ENCODE measurements at regions not wholly inside any gene's neighbourhood (a gene's known extent, or its start where the extent isn't known, plus 50 kb on each side); places are given as distances from the start of the nearest gene placed in this dataset.
A peak's percentile ranks its signal among the peaks of the same experiment; 100 is the strongest.
"Not testable (repeated sequence)": the region's sequence is repeated elsewhere in the genome, so short reads cannot be mapped to it uniquely, and the experiment has no call there.

DNA sequence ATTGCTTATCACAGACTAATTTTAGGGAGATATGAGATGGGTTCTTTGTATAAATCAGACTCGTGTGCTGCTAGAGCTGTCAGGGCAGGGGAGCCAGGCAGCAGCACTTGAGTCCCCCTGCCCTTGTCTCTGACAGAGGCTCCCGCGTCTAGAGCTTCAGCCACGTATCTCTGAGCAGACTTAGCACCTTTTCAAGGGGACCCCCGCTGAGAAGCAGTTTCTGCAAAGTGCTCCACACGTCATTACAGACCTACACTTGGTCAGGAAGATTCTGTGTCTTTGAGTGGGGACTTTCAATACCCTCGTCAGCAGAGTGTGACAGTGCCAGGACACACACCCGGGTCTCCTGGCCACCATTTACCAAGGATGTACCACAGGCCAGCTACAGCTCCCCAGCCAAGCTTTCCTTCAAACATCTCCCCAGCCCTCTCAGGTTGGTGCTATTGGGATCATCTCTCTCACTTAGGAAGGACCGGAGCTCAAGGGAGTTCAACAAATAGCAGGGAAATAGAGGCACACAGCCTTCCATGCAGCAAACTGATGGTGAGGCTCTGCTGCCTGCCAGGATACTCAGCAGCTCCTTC is 312.3 kb downstream of the BCL2L11 start:
- H3K27ac Mint-ChIP-seq; ATAC-seq; DNase-seq (ENCODE audit: low spot score in 2 of 2); H3K36me3 Mint-ChIP-seq; H3K9me3 Mint-ChIP-seq: not testable (repeated sequence)

DNA sequence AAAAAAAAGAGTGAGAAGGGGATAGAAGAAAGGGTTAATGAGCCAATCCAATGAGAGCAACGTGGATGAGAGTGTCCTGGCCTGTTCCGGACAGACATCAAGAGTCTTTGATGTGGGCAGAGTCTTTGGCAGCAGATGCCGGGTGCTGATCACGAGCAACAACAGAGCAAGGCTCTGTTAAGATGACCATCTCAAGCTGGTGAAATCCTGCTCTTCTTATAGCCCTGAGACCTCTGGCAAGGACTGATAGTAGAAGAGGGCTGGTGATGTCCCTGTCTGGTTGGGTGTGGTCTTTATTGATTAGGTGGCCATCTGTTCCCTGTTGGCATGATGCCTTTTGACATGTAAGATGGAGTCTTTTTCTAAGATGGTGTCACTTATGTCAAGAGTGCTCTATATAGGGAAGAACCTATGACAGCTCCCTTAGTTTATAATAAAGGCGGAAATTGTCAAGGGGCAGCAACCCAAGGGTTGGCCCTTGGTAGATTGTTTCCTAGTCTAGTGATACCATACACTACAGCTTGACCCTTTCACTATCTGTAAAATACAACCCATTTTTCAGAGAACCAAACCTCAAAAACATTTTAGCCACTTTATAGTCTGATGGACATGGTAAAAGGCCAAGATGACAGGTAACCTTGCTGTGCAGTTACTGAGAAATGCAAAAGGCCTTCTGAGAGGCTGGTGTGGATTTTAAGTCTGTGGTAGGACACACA is 313.3 kb downstream of the BCL2L11 start:
- not testable (repeated sequence) for H3K9me3 Mint-ChIP-seq; H3K27ac Mint-ChIP-seq; ATAC-seq; H3K36me3 Mint-ChIP-seq; DNase-seq (ENCODE audit: low spot score in 2 of 2)

DNA sequence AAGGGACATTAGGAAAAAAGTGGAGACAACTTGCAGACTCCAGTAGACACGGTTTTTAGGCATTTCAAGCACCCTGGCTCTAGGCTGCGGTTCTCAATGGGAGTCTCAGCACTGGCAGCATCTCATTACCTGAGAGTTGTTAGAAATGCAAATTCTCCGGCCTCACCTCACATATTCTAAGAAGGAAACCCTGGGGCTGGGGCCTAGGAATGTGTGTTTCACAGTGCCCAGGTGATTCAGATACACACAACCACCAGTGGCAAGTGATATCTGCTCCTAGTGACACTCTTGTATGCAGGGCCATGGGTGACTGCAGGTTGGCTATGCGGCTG is 313.9 kb downstream of the BCL2L11 start:
- not testable (repeated sequence) for H3K36me3 Mint-ChIP-seq; DNase-seq (ENCODE audit: low spot score in 2 of 2); H3K9me3 Mint-ChIP-seq; H3K27ac Mint-ChIP-seq
- ATAC-seq = peak in 1 of 2 donors; percentile 27

DNA sequence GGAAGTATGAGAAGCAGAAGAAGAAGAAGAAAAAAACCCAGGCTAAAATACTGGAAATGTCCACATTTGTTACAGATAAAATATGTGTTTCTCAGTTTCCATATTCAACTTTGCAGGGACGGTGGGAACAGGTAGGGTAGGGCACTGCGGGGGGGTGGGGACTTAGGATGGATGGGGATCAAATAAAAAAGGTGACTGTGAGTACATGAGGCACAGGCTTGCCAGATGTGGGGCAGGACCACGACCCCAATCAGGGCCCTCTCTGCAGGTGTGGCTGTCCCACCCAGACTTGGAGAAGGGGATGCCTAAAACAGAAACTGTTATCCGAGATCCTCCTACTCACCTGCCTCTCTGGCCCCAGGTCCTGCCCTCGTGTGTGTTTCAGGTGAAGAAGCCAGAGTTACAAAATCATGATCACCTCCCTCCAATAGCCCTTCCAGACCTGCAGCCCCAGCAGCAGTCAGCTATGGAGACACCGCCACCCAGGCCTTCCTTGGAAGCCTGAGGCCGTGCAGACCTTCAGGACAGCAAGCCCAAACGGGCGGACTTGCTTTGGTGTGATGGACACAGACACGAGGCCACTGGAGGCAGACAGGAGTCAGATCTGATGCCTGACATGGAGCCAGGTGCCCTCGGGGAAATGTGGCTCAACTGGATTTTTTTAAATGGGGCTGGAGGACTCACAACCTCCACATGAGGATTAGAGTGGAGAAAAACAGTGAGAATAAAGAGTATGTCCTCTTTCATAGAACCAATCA is 315.0 kb downstream of the BCL2L11 start:
- not testable (repeated sequence) for H3K27ac Mint-ChIP-seq; ATAC-seq; H3K9me3 Mint-ChIP-seq; DNase-seq (ENCODE audit: low spot score in 2 of 2); H3K36me3 Mint-ChIP-seq

DNA sequence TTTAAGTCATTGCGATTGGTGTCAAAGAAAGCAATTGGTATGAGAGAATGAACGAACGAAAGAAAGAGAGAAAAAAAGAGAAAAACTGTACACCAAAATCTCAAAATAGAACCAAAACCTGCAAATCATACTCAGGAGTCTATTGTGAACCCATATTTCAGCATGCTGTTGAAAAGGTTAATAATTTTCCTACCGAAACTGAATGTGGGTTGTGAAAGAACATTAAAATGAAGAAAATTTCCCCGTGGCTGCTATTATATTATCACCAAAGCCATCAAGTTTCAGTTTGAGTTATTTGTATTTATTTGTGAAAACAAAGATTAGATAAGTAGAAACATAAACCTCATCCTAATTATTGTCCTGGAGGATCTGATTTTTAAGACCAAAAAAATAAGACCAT is 315.7 kb downstream of the BCL2L11 start:
- H3K27ac Mint-ChIP-seq; H3K9me3 Mint-ChIP-seq; ATAC-seq; H3K36me3 Mint-ChIP-seq; DNase-seq (ENCODE audit: low spot score in 2 of 2): not testable (repeated sequence)

DNA sequence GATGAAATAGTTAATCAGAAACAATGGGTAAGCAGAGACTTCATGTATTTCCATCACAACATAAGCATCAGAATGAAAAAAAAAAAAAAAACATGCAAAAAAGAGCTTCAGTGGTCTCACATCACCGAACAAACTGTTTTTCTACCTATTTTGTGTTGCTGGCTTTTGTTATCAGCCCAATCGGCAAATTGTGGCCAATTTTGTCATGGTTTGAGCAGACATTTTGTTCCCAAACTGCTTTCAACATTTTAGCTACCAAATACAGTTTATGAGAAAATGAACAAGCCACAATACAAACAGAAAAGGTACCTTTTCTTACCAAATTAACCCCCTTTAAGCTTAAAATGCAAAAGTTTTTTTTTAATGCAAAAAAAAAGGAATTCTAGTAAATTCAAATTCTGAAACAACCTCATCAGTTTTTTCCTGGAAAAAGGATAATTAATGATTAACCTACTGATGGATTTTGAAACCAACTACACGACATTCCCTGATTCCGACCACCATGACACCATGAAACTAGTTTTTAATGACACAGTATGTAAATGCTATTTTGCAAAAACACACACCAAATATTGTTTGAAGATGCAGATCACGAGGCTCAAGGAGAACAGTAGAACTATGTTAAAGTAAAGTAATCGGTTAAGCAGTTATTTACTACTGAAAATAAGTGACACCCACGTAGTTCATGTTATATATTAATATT is 316.7 kb downstream of the BCL2L11 start:
- not testable (repeated sequence) for H3K9me3 Mint-ChIP-seq; DNase-seq (ENCODE audit: low spot score in 2 of 2); H3K36me3 Mint-ChIP-seq; H3K27ac Mint-ChIP-seq; ATAC-seq

DNA sequence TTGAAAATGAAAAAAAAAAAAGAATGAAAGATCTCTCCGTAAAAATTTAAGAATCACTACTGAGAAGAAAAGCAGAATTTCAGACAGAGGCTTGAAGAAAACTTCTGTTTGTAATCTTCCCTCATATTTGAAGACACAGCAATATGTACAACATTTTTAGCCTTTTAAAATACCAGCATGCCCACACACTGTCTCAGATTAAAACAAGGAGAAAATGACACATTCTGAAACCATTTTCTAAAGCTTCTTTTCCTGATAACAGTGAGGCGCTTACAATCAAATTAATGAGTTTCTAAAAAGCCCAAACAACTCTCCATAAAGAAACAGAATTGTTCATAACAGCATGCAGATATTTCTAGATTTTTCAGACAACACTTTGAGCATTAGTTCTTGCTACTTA is 317.4 kb downstream of the BCL2L11 start:
- not testable (repeated sequence) for H3K27ac Mint-ChIP-seq; H3K9me3 Mint-ChIP-seq; H3K36me3 Mint-ChIP-seq; DNase-seq (ENCODE audit: low spot score in 2 of 2)
- peak in 1 of 2 donors; percentile 14 for ATAC-seq

DNA sequence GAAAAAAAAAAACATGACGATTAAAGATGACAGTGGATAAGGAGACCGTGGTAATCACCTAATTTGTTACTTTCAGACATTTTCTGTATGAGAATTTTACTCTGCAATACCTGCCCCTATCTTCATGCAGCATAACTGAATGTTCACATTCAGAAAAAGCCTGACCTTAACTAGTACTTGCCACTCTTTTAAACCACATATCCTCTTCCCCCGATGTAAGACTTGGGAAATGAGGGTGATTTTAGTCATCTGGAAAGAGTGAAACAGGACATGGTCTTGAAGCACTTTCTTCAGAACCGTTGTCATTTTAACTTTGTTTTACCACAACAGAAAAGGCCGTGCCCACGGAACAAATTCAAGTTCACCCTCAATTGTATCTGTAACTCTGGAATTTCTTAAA is 318.5 kb downstream of the BCL2L11 start:
- ATAC-seq = peak; percentile 68 to 70
- H3K36me3 Mint-ChIP-seq; H3K27ac Mint-ChIP-seq; H3K9me3 Mint-ChIP-seq; DNase-seq (ENCODE audit: low spot score in 2 of 2): not testable (repeated sequence)

DNA sequence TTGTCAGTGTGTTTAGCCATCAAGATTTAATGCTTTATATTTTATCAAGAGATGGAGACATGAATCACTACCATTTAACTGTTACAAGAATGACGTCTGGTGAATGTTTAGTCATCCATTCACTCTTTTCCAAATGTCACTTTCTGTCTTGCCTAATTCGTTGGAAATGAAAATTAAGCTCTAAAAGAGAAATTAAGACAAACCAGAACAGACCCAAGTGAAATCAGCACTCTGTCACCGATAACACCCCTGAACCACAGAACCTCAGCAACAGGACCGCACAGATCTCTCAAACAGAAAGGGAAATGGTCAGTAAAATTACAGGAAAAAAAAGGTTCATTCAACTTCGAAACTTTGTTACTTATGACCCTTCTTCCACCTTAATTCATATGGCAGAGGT is 320.9 kb downstream of the BCL2L11 start:
- not testable (repeated sequence) for DNase-seq (ENCODE audit: low spot score in 2 of 2); H3K36me3 Mint-ChIP-seq; H3K9me3 Mint-ChIP-seq
- peak overlapping the region in 1 of 2 donors; percentile 69 for H3K27ac Mint-ChIP-seq
- peak; percentile 30 to 57 for ATAC-seq

DNA sequence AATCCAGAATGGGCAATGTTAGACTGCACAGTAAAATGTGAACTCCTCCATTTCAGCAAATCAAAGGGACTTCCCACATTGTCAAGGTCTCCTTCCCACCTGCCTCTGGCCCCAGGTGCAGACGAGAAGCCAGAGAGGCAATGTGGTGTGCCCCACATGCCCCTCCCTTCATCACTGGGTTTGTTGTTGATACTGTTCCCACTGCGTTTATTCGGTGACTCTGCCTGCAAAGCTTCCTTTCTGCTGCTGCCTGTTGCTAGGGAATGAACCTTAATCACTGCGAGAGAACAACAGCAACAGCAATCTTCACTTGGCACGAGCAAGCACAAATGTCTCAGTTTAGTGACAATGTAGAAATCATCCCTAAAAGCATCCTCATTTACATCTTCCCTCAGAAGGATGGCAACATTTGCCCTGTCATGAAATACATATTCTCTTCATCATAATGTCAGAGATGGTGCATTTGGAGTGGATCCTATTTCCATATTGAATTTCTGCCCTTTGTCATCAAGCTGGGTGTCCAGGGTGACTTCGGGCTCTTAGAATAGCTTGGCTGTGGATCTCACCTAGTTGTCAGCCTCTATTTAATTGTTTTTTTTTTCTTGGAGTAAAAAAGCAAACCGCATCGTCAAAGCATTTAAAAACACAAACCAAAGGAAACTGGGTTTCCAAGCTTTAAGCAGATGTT is 322.2 kb downstream of the BCL2L11 start:
- not testable (repeated sequence) for H3K27ac Mint-ChIP-seq; DNase-seq (ENCODE audit: low spot score in 2 of 2); H3K9me3 Mint-ChIP-seq; H3K36me3 Mint-ChIP-seq
- peak in 1 of 2 donors; percentile 39 for ATAC-seq

DNA sequence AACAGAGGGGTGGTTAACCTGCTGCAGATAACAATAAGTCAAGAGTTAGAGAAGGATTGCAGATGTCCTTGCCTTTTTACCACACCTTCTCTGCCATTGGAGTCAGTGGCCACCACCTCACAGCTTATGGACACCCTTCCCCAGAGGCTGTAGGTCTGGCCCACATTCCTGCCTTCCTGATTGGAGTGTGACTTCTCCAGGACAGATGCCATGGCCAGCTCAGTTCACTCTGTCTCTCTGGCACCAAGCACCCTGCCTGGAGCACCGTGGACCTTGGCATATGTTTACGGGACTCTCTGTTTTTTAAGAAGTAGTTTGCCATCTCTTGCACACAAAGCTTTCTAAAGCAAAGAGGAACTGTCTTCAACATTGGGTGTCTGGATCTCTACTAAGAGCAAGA is 323.8 kb downstream of the BCL2L11 start:
- DNase-seq (ENCODE audit: low spot score in 2 of 2); H3K9me3 Mint-ChIP-seq; H3K27ac Mint-ChIP-seq; H3K36me3 Mint-ChIP-seq; ATAC-seq: not testable (repeated sequence)

DNA sequence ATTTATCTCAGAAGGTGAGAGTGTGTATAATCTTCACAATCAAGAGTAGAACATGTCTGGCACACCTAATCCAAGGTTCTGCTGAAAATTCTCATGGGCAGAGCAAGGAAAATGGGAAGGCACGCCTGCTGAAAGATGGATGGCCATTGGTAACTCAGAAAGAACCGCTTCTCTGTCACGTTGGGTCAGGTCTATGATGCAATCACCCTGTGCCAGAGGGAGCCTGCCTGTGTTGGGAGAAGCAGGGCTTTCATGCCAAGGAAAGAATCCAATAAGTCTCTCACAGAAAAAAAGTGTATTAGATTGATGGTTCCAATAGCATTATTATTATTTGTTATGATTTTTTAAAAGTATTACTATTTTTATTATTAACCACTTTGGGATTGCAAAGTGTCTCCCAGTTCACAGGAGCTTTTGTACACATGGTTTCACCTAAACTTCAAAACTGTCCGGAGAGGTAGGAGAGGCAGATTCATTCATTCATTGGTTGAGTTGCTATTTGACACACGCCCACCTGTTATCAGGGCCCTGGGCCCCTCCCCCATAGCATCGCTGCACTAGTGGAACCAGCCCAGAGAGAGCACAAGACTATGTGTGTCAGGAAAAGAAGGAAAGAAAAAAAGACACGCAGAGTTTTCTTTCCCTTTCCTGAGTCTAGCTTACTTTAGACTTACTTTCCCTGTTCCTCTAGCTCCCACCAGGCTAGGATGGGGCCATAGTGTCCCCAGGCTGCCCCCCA is 324.6 kb downstream of the BCL2L11 start:
- not testable (repeated sequence) for DNase-seq (ENCODE audit: low spot score in 2 of 2); ATAC-seq; H3K36me3 Mint-ChIP-seq; H3K27ac Mint-ChIP-seq; H3K9me3 Mint-ChIP-seq

DNA sequence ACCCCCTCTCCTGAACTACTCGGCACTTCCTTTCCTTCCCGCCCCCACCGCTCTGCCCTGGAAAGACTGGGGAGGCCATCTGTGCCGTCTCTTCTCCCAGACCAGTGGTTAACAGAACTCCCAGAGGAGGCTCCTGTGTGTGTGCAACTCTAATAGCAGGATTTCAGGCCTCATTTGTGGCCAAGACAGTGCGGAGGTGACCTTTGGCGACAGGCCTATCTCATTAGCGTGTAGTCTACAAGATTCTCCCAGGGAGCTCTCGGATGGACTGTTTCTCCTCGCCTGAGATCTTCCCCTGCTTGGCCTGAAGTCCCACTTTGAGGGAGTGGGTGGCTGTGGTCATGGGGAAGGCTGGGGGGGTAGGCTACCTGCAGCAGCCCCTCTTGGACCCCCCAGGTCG is 325.2 kb downstream of the BCL2L11 start:
- ATAC-seq, H3K9me3 Mint-ChIP-seq: not testable (repeated sequence)

DNA sequence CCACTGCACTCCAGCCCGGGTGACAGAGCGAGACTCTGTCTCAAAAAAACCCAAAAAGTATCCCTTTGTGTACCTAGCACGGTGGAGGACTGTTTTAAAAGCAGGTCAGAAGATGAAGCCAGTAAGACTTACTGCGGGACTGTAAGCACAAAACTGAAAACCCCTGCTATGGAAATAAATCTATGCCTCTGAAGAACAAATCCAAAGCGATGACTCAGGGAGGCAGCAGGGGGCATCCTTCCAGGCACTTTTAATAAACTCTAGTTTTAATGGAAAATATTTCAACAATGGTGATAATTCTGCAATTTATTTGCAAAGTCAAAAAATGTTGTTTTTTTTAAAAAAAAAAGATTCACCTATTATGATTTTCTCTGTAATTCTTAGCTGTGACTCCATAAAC is 326.8 kb downstream of the BCL2L11 start:
- not testable (repeated sequence) for H3K27ac Mint-ChIP-seq; ATAC-seq; H3K9me3 Mint-ChIP-seq; H3K36me3 Mint-ChIP-seq; DNase-seq (ENCODE audit: low spot score in 2 of 2)

More for the DNA sequence above, 325.2 kb downstream of the BCL2L11 start:
- H3K27ac Mint-ChIP-seq; H3K36me3 Mint-ChIP-seq; DNase-seq (ENCODE audit: low spot score in 2 of 2): not testable (repeated sequence)

DNA sequence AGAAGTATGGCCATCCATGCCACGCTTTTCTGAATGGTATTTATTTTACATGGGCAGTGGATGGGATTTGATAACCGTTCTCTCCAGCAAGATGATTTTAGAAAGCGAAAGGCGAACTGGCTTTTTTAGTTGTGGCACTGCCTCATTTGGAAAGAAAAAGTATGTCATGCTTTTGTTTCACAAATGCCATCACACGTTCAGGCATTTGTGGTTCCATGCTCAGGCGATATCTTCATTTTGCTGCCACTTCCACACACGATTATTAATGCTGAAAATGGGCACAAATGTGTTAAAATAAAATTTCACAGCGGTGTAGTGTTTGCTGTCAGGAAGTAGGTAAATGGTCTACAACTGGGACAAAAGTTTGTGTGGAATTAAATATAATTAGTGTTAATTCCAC is 328.1 kb downstream of the BCL2L11 start:
- H3K9me3 Mint-ChIP-seq; H3K36me3 Mint-ChIP-seq; DNase-seq (ENCODE audit: low spot score in 2 of 2); ATAC-seq; H3K27ac Mint-ChIP-seq: not testable (repeated sequence)

DNA sequence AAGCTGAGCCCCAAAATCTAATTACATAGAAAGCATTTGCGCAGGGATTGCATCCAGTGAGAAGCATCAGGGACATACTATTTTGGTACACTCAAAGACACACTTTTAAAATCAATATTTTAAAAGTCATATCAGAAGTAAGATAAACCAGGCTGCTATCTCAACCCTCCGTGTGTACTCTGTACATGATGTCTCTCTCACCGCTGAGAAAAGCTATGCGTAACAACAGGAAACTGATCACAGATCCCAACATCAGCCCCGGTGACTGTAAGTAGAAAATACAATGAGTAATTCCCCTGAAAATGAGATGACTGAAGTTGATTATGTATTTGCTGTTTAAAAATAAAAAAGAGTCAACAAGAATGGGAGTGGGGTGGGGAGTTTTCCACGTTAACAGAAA is 329.8 kb downstream of the BCL2L11 start:
- not testable (repeated sequence) for H3K9me3 Mint-ChIP-seq; H3K36me3 Mint-ChIP-seq; H3K27ac Mint-ChIP-seq; DNase-seq (ENCODE audit: low spot score in 2 of 2)
- peak; percentile 83 to 91 for ATAC-seq
